ENCODE measurements at regions not wholly inside any gene's neighbourhood (a gene's known extent, or its start where the extent isn't known, plus 50 kb on each side); places are given as distances from the start of the nearest gene placed in this dataset.

DNA sequence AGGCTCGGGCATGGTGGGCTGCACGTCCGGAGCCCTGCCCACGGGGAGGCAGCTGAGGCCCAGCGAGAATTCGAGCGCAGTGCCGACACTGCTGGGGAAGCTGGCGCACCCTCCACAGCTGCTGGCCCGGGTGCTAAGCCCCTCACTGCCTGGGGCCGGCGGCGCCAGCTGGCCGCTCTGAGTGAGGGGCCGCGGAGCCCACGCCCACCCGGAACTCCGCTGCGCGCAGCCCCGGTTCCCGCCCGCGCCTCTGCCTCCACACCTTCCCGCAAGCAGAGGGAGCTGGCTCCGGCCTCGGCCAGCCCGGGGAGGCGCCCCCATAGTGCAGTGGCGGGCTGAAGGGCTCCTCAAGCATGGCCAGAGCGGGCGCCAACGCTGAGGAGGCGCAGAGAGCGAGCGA lies 2080.4 kb downstream of the PCDH9 start:
- Histone ChIP-seq H3K4me3 (ENCODE audit: low read depth, low read length) (no peak overlapping the region), H2BK120ac (ENCODE audit: insufficient read depth, low read length, poor library complexity) (no peak overlapping the region), H3K4me2 (ENCODE audit: low read length) (no peak overlapping the region), H3K4me1 (ENCODE audit: control insufficient read depth in 1 of 2, insufficient read depth in 2 of 2, low read length in 2 of 2) (no peaks in the 10 kb centered on the region), H3K36me3 (ENCODE audit: control insufficient read depth in 1 of 2, insufficient read depth in 2 of 2, low read length in 2 of 2) (no peaks in the 10 kb centered on the region), H4K12ac (ENCODE audit: low read depth, low read length) (no peak overlapping the region), H4K91ac (ENCODE audit: low read depth, low read length) (no peak overlapping the region), H3K23ac (ENCODE audit: low read length) (no peak overlapping the region), H3K27ac (ENCODE audit: low read depth, low read length) (no peak overlapping the region), H2AFZ (ENCODE audit: insufficient read depth, low read length, poor library complexity) (no peak overlapping the region), H3K79me1 (ENCODE audit: low read length) (no peaks in the 10 kb centered on the region), H3K9ac (ENCODE audit: low read length) (no peak overlapping the region), H3K79me2 (ENCODE audit: control insufficient read depth, insufficient read depth, low read length, poor library complexity) (no peaks in the 10 kb centered on the region), H2BK5ac (ENCODE audit: low read depth, low read length, poor library complexity) (no peak overlapping the region), H3K18ac (ENCODE audit: low read length) (no peak overlapping the region), H3K27me3 (ENCODE audit: insufficient read depth, low read length) (no peaks in the 10 kb centered on the region), H2BK12ac (ENCODE audit: low read length) (no peak overlapping the region), H3K9me3 (ENCODE audit: insufficient read depth, low read depth, low read length) (no peaks in the 10 kb centered on the region), H2AK5ac (ENCODE audit: low read length) (no peak overlapping the region), H3K14ac (ENCODE audit: low read length) (no peak overlapping the region), H3K4ac (ENCODE audit: low read depth, low read length) (no peak overlapping the region), H4K8ac (ENCODE audit: low read depth, low read length) (no peak overlapping the region)
- no peak for DNase-seq
- WGBS (ENCODE audit: extremely low coverage, insufficient coverage, insufficient read length), result no CpG with 5 or more reads among the region's 37 CpGs

DNA sequence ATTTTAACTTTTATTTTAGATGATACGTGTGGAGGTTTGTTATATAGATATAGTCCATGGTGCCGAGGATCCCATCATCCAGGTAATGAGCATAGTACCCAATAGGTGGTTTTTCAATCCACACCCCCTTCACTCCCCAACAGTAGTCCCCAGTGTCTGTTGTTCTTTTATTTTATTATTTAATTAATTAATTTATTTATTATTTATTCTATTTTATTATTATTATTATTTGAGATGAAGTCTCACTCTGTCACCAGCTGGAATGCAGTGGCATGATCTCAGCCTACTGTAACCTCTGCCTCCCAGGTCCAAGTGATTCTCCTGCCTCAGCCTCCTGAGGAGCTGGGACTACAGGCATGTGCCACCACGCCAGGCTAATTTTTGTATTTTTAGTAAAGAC lies 2086.2 kb downstream of the PCDH9 start:
- no peak overlapping the region for H3K4ac ChIP-seq (ENCODE audit: low read depth, low read length)
- WGBS (ENCODE audit: extremely low coverage, insufficient coverage, insufficient read length), result no CpG with 5 or more reads among the region's 3 CpGs
- no peaks in the 10 kb centered on the region for H3K9me3 ChIP-seq (ENCODE audit: insufficient read depth, low read depth, low read length)
- no peak overlapping the region for H3K4me2 ChIP-seq (ENCODE audit: low read length)
- no peak overlapping the region for H3K4me3 ChIP-seq (ENCODE audit: low read depth, low read length)
- no peaks in the 10 kb centered on the region for H3K27me3 ChIP-seq (ENCODE audit: insufficient read depth, low read length)
- no peak overlapping the region for H2AK5ac ChIP-seq (ENCODE audit: low read length)
- no peak overlapping the region for H2BK120ac ChIP-seq (ENCODE audit: insufficient read depth, low read length, poor library complexity)
- no peak overlapping the region for H2BK5ac ChIP-seq (ENCODE audit: low read depth, low read length, poor library complexity)
- H4K12ac ChIP-seq (ENCODE audit: low read depth, low read length), result no peak overlapping the region
- H2AFZ ChIP-seq (ENCODE audit: insufficient read depth, low read length, poor library complexity), result no peak overlapping the region
- H3K14ac ChIP-seq (ENCODE audit: low read length), result no peak overlapping the region
- no peak overlapping the region for H3K18ac ChIP-seq (ENCODE audit: low read length)
- H3K9ac ChIP-seq (ENCODE audit: low read length), result no peak overlapping the region
- H2BK12ac ChIP-seq (ENCODE audit: low read length), result no peak overlapping the region
- H3K23ac ChIP-seq (ENCODE audit: low read length), result no peak overlapping the region
- H3K4me1 ChIP-seq (ENCODE audit: control insufficient read depth in 1 of 2, insufficient read depth in 2 of 2, low read length in 2 of 2), result no peaks in the 10 kb centered on the region
- no peak for DNase-seq
- no peak overlapping the region for H4K8ac ChIP-seq (ENCODE audit: low read depth, low read length)
- H3K79me2 ChIP-seq (ENCODE audit: control insufficient read depth, insufficient read depth, low read length, poor library complexity), result no peaks in the 10 kb centered on the region
- no peaks in the 10 kb centered on the region for H3K79me1 ChIP-seq (ENCODE audit: low read length)
- H4K91ac ChIP-seq (ENCODE audit: low read depth, low read length), result no peak overlapping the region
- peaks cover 0 to 3% of the 10 kb centered on the region in 2 experiments for H3K36me3 ChIP-seq (ENCODE audit: control insufficient read depth in 1 of 2, insufficient read depth in 2 of 2, low read length in 2 of 2)
- H3K27ac ChIP-seq (ENCODE audit: low read depth, low read length), result no peak overlapping the region

DNA sequence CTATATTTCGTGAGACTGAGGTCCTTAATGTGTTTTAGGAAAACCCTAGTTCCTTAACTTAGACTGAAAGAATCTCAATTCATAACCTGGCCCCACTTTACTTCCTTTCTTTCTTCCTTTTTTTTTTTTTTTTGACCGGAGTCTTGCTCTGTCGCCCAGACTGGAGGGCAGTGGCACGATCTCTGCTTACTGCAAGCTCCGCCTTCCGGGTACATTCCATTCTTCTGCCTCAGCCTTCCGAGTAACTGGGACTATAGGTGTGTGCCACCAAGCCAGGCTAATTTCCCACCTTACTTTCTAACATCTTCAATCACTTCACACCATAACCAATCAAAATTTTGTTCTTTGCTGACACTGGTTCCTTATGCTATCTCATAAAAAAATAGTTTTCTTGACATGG lies 2097.0 kb downstream of the PCDH9 start:
- Histone ChIP-seq H3K79me2 (ENCODE audit: control insufficient read depth, insufficient read depth, low read length, poor library complexity) (no peaks in the 10 kb centered on the region), H3K23ac (ENCODE audit: low read length) (no peak overlapping the region), H3K4ac (ENCODE audit: low read depth, low read length) (no peak overlapping the region), H4K12ac (ENCODE audit: low read depth, low read length) (no peak overlapping the region), H2BK12ac (ENCODE audit: low read length) (no peak overlapping the region), H3K9ac (ENCODE audit: low read length) (no peak overlapping the region), H2BK5ac (ENCODE audit: low read depth, low read length, poor library complexity) (no peak overlapping the region), H3K14ac (ENCODE audit: low read length) (no peak overlapping the region), H3K36me3 (ENCODE audit: control insufficient read depth in 1 of 2, insufficient read depth in 2 of 2, low read length in 2 of 2) (no peaks in the 10 kb centered on the region), H4K91ac (ENCODE audit: low read depth, low read length) (no peak overlapping the region), H2AK5ac (ENCODE audit: low read length) (no peak overlapping the region), H4K8ac (ENCODE audit: low read depth, low read length) (no peak overlapping the region), H2BK120ac (ENCODE audit: insufficient read depth, low read length, poor library complexity) (no peak overlapping the region), H3K27me3 (ENCODE audit: insufficient read depth, low read length) (no peaks in the 10 kb centered on the region), H3K4me3 (ENCODE audit: low read depth, low read length) (no peak overlapping the region), H3K79me1 (ENCODE audit: low read length) (no peaks in the 10 kb centered on the region), H3K18ac (ENCODE audit: low read length) (no peak overlapping the region), H3K27ac (ENCODE audit: low read depth, low read length) (no peak overlapping the region), H3K9me3 (ENCODE audit: insufficient read depth, low read depth, low read length) (no peaks in the 10 kb centered on the region), H3K4me1 (ENCODE audit: control insufficient read depth in 1 of 2, insufficient read depth in 2 of 2, low read length in 2 of 2) (no peaks in the 10 kb centered on the region), H2AFZ (ENCODE audit: insufficient read depth, low read length, poor library complexity) (no peak overlapping the region), H3K4me2 (ENCODE audit: low read length) (no peak overlapping the region)
- DNase-seq, result peak in 1 of 2 donors; percentile 2
- WGBS (ENCODE audit: extremely low coverage, insufficient coverage, insufficient read length), result no CpG with 5 or more reads among the region's 7 CpGs

DNA sequence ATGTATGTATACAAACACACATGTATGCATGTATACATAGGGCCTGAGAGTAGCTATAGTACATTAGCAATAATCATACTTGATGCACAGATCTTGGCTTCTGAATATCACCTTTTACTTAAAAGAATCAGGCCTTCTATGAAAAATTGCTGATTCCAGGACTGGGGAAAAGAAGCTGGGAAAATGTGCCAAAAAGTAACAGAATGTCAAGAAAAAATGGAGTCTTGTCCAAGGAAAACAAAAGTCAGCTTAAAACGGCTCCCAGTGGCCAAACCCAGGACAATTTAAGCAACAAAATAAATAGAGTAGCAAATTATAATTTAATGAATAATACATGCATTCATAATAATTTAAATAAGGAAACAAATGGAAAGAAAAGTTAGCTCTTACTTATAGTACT lies 2104.9 kb downstream of the PCDH9 start:
- Histone ChIP-seq H3K79me2 (ENCODE audit: control insufficient read depth, insufficient read depth, low read length, poor library complexity) (no peaks in the 10 kb centered on the region), H2BK12ac (ENCODE audit: low read length) (no peak overlapping the region), H3K4me2 (ENCODE audit: low read length) (no peak overlapping the region), H2AFZ (ENCODE audit: insufficient read depth, low read length, poor library complexity) (no peak overlapping the region), H2BK5ac (ENCODE audit: low read depth, low read length, poor library complexity) (no peak overlapping the region), H3K9me3 (ENCODE audit: insufficient read depth, low read depth, low read length) (no peaks in the 10 kb centered on the region), H3K23ac (ENCODE audit: low read length) (no peak overlapping the region), H3K9ac (ENCODE audit: low read length) (no peak overlapping the region), H3K4me3 (ENCODE audit: low read depth, low read length) (no peak overlapping the region), H3K18ac (ENCODE audit: low read length) (no peak overlapping the region), H2AK5ac (ENCODE audit: low read length) (no peak overlapping the region), H3K4me1 (ENCODE audit: control insufficient read depth in 1 of 2, insufficient read depth in 2 of 2, low read length in 2 of 2) (no peaks in the 10 kb centered on the region), H4K91ac (ENCODE audit: low read depth, low read length) (no peak overlapping the region), H3K36me3 (ENCODE audit: control insufficient read depth in 1 of 2, insufficient read depth in 2 of 2, low read length in 2 of 2) (no peaks in the 10 kb centered on the region), H3K4ac (ENCODE audit: low read depth, low read length) (no peak overlapping the region), H3K79me1 (ENCODE audit: low read length) (no peaks in the 10 kb centered on the region), H3K27ac (ENCODE audit: low read depth, low read length) (no peak overlapping the region), H3K27me3 (ENCODE audit: insufficient read depth, low read length) (no peaks in the 10 kb centered on the region), H2BK120ac (ENCODE audit: insufficient read depth, low read length, poor library complexity) (no peak overlapping the region), H4K8ac (ENCODE audit: low read depth, low read length) (no peak overlapping the region), H4K12ac (ENCODE audit: low read depth, low read length) (no peak overlapping the region), H3K14ac (ENCODE audit: low read length) (no peak overlapping the region)
- no peak for DNase-seq
- no CpG with 5 or more reads among the region's 1 CpG for WGBS (ENCODE audit: extremely low coverage, insufficient coverage, insufficient read length)
